Fibroblast of mammary gland (primary cell): ENCODE measurements at regions not wholly inside any gene's neighbourhood (a gene's known extent, or its start where the extent isn't known, plus 50 kb on each side); places are given as distances from the start of the nearest gene placed in this dataset.

Source experiments
- DNase-seq: peaks from one replicate; pipeline ENCODE4 v3.0.0-alpha.2; 2010; ENCODE audit warnings: low read depth
- H3K4me3 ChIP-seq: 2 replicates; pipeline ENCODE4 v1.5.1; 2011; ENCODE audit warnings: low read depth, mild to moderate bottlenecking, low read length, moderate library complexity; ENCODE audit not compliant: control insufficient read depth
- CTCF ChIP-seq: conservative IDR thresholded peaks from 2 replicates; pipeline ENCODE4 v1.5.1; 2011; ENCODE audit warnings: low read depth, low read length, inconsistent platforms; ENCODE audit not compliant: control insufficient read depth, insufficient read depth

- no peak overlapping the region for H3K4me3 ChIP-seq
- TF ChIP-seq CTCF = no peak
- no peak for DNase-seq
Observed at GRCh38 chr4:133385161-133385954, 236.3 kb downstream of the PCDH10 start.

- no peak for TF ChIP-seq CTCF
- DNase-seq = no peak
- no peak overlapping the region for H3K4me3 ChIP-seq
Observed at GRCh38 chr4:133379681-133380438, 230.8 kb downstream of the PCDH10 start.

GRCh38 chr4:133377286-133377685 is 228.2 kb downstream of the PCDH10 start:
- no peak overlapping the region for H3K4me3 ChIP-seq
- no peak for TF ChIP-seq CTCF
- DNase-seq = no peak

- TF ChIP-seq CTCF = no peak
- no peak overlapping the region for H3K4me3 ChIP-seq
- DNase-seq = no peak
Observed at GRCh38 chr4:133372699-133373098, 223.6 kb downstream of the PCDH10 start.

GRCh38 chr4:133355633-133356032 is 206.5 kb downstream of the PCDH10 start:
- no peak for DNase-seq
- no peak overlapping the region for H3K4me3 ChIP-seq

GRCh38 chr4:133347409-133347808 is 198.3 kb downstream of the PCDH10 start:
- no peak overlapping the region for H3K4me3 ChIP-seq

More at GRCh38 chr4:133355633-133356032, 206.5 kb downstream of the PCDH10 start:
- no peak for TF ChIP-seq CTCF

More at GRCh38 chr4:133347409-133347808, 198.3 kb downstream of the PCDH10 start:
- TF ChIP-seq CTCF = no peak
- no peak for DNase-seq
